Spinal cord (tissue), 9 donors: ENCODE measurements at regions not wholly inside any gene's neighbourhood (a gene's known extent, or its start where the extent isn't known, plus 50 kb on each side); places are given as distances from the start of the nearest gene placed in this dataset.
"Not testable (repeated sequence)": the region's sequence is repeated elsewhere in the genome, so short reads cannot be mapped to it uniquely, and the experiment has no call there.

Source experiments
- DNase-seq, 6 donors: peaks; one replicate each; pipeline versions ENCODE4 v3.0.0 to v3.0.0-alpha.2; 2013 to 2015; ENCODE audit warnings: low spot score in 6 of 6, low read depth in 4 of 6
- H3K27ac ChIP-seq: one replicate; pipeline ENCODE4 v1.5.1; 2013; ENCODE audit warnings: low read depth, low read length, control low read depth
- H3K27me3 ChIP-seq: one replicate; pipeline ENCODE4 v1.6.1; 2013; ENCODE audit warnings: low read length; ENCODE audit not compliant: control insufficient read depth, insufficient read depth
- H3K36me3 ChIP-seq: one replicate; pipeline ENCODE4 v1.6.1; 2013; ENCODE audit warnings: low read length; ENCODE audit not compliant: control insufficient read depth, insufficient read depth
- H3K4me1 ChIP-seq: one replicate; pipeline ENCODE4 v1.6.1; 2013; ENCODE audit warnings: low read length; ENCODE audit not compliant: control insufficient read depth, insufficient read depth
- H3K4me3 ChIP-seq: one replicate; pipeline ENCODE4 v1.5.1; 2013; ENCODE audit warnings: low read depth, low read length, control low read depth
- H3K9me3 ChIP-seq: one replicate; pipeline ENCODE4 v1.6.1; 2013; ENCODE audit warnings: low read length; ENCODE audit not compliant: control insufficient read depth, insufficient read depth
- WGBS: methylation state at CpG from one replicate; pipeline ENCODE4 v1.1.5; 2013; ENCODE audit warnings: missing lambda C conversion rate; ENCODE audit not compliant: insufficient coverage; 5-methylcytosine and 5-hydroxymethylcytosine counted together
- donor health status: healthy.

- not testable (repeated sequence) for DNase-seq, H3K9me3 ChIP-seq, H3K4me3 ChIP-seq, H3K27ac ChIP-seq, H3K4me1 ChIP-seq, H3K36me3 ChIP-seq
- peaks cover 10% of the 10 kb centered on the region for H3K27me3 ChIP-seq
- WGBS: no CpG with 5 or more reads among the region's 4 CpGs
Observed at GRCh38 chrX:74183047-74183446, 120.9 kb upstream of the ZCCHC13 start.

DNA sequence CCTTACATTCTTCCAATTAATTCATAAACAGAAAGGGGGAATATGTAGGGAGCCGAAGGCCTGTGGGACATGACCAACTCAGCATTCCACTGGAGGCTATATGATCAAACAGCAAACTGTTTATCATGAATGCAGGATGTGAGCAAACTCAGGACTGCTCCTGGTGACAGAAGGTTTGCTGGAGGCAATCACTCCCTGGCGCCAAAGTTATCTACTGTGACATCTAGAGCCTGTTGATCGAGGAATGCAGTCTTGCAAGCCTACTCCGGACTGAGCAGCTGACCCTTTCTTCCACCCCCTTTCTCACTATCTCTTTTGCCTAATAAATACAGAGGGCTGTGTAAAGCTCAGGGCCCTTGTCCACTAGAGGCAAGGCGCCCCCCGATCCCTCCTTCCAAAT lies 122.0 kb upstream of the ZCCHC13 start:
- peaks cover 10% of the 10 kb centered on the region for H3K27me3 ChIP-seq
- WGBS: 95% methylated on average over 5 of the region's 6 CpGs

DNA sequence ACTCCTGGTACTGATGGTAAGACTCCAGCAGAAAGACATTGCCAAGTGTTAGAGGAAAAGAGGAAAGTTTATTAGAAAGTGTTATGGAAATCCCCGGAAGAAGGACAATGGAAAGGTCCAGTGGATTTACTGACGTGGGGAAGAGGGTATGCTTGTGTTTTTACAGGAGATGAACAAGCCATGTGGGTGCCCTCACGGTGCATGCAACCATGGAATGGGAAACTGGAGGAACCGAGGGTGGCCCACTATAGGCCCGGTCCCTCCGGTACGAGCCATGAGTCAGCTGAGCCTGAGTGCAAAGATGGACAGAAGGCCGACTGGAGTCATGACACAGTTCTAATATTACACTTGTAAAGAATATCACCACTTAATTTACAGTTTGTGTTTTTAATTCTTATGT lies 123.3 kb upstream of the ZCCHC13 start:
- H3K4me1 ChIP-seq: peaks cover 3% of the 10 kb centered on the region
- 80% methylated on average over 7 of the region's 8 CpGs for WGBS
- H3K9me3 ChIP-seq: no peaks in the 10 kb centered on the region
- H3K36me3 ChIP-seq: no peaks in the 10 kb centered on the region
- H3K4me3 ChIP-seq: no peak overlapping the region
- no peak for DNase-seq
- peaks cover 7% of the 10 kb centered on the region for H3K27me3 ChIP-seq
- H3K27ac ChIP-seq: no peak overlapping the region

More for the DNA sequence above, 122.0 kb upstream of the ZCCHC13 start:
- H3K4me1 ChIP-seq, DNase-seq, H3K36me3 ChIP-seq, H3K4me3 ChIP-seq, H3K27ac ChIP-seq, H3K9me3 ChIP-seq: not testable (repeated sequence)

- peaks cover 7% of the 10 kb centered on the region for H3K27me3 ChIP-seq
Observed at GRCh38 chrX:74179990-74180389, 124.0 kb upstream of the ZCCHC13 start.

GRCh38 chrX:74179499-74179898 lies 124.5 kb upstream of the ZCCHC13 start:
- no peaks in the 10 kb centered on the region for H3K36me3 ChIP-seq
- no peak for DNase-seq
- no peak overlapping the region for H3K4me3 ChIP-seq
- WGBS: 100% methylated on average over 1 of the region's 4 CpGs
- peaks cover 3% of the 10 kb centered on the region for H3K4me1 ChIP-seq
- H3K27me3 ChIP-seq: peaks cover 7% of the 10 kb centered on the region
- H3K9me3 ChIP-seq: no peaks in the 10 kb centered on the region
- no peak overlapping the region for H3K27ac ChIP-seq

More at GRCh38 chrX:74179990-74180389, 124.0 kb upstream of the ZCCHC13 start:
- Histone ChIP-seq H3K9me3 (no peaks in the 10 kb centered on the region), H3K27ac (no peak overlapping the region), H3K4me1 (peaks cover 3% of the 10 kb centered on the region), H3K36me3 (no peaks in the 10 kb centered on the region), H3K4me3 (no peak overlapping the region)
- WGBS: 80% methylated on average over 1 of the region's 3 CpGs
- no peak for DNase-seq

DNA sequence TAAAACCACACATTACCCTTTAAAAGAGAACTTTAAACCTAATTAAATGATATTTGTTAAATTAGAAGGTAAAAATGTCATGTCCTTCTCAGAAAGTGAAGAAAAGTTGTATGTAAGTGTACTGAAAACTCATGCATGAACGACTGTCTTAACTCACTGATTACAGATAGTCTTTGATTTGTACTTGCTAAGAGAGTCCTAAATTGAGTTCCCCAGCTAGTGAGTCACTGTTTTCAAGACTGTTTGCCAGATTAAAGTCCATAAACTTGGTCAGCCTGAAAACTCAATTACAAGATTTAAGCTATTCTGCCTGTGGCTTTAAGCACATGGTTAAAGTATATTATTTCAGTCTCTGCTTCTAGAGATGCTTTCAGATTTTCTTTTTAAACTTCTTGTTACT lies 124.9 kb upstream of the ZCCHC13 start:
- Histone ChIP-seq H3K4me3 (no peak overlapping the region), H3K27ac (no peak overlapping the region), H3K36me3 (no peaks in the 10 kb centered on the region), H3K27me3 (peaks cover 7% of the 10 kb centered on the region), H3K4me1 (peaks cover 3% of the 10 kb centered on the region), H3K9me3 (no peaks in the 10 kb centered on the region)
- peak in 1 of 6 donors; percentile 49 for DNase-seq
- 0% methylated on average over 1 of the region's 1 CpG for WGBS

DNA sequence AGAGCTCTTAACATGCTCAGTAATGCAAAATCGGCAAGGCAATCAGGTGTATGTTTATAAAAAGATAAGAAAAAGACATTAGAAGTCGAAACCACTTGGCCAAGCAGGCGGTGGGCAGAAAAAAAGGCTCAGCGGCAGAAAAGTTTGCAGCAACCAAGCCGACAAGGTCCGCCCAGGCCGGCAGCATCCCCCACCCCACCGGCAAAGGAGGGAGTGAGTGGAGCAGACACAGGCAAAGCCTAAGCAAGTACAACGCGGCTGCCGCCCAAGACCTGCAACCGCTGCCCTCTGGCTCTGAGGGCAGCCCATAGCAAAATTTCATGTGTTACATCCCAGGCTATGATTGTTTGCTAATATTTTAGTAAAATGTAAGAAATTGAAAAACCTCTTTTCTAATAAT lies 125.4 kb upstream of the ZCCHC13 start:
- Histone ChIP-seq H3K4me3 (no peak overlapping the region), H3K27me3 (peaks cover 7% of the 10 kb centered on the region), H3K36me3 (no peaks in the 10 kb centered on the region), H3K9me3 (no peaks in the 10 kb centered on the region), H3K4me1 (peaks cover 3% of the 10 kb centered on the region), H3K27ac (no peak overlapping the region)
- WGBS: 30% methylated on average over 8 of the region's 12 CpGs
- peak in 2 of 6 donors; percentile 3 to 13 for DNase-seq

DNA sequence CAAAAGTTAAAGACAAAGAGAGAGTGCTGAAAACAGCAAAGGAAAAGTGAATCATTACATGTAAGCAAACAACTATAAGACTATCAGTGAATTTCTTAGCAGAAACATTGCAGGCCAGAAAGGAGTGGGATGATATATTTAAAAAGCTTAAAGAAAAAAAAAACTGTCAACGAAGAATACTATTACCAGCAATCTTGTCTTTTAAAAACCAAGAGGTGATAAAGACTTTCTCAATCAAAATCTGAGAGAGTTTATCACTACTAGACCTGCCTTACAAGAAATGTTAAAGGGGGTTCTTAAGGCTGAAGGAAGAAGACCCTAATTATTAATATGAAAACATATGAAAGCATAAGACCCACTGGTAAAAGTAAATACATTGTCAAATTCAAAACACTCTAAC lies 132.5 kb upstream of the ZCCHC13 start:
- Histone ChIP-seq H3K36me3 (no peaks in the 10 kb centered on the region), H3K4me3 (no peak overlapping the region), H3K27ac (no peak overlapping the region), H3K9me3 (peaks cover 5% of the 10 kb centered on the region), H3K4me1 (no peaks in the 10 kb centered on the region), H3K27me3 (no peaks in the 10 kb centered on the region)
- DNase-seq: no peak
- WGBS: no CpG with 5 or more reads among the region's 1 CpG

DNA sequence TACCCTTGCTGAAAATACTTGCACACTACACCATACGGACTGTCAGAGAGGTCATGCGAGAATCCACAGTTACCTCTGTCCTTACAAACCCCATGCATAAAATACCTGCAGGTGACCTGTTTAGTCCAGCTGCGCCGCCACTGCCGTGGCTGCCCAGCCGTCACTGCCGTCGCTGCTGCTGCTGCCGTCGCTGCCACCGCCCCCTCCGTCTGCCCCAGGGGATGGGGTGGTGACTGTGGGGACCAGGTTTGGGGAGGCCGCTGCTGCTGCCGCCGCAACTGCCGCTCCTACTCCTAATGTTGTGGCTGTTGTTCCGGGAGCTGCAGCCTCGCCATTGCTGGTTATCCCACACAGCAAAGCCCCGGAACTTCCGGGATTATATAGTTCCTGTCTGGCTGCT lies 141.8 kb upstream of the ZCCHC13 start:
- no peak overlapping the region for H3K4me3 ChIP-seq
- H3K36me3 ChIP-seq: peaks cover 5% of the 10 kb centered on the region
- no peak overlapping the region for H3K27ac ChIP-seq
- no peaks in the 10 kb centered on the region for H3K4me1 ChIP-seq
- 97% methylated on average over 14 of the region's 20 CpGs for WGBS
- H3K27me3 ChIP-seq: no peaks in the 10 kb centered on the region
- no peaks in the 10 kb centered on the region for H3K9me3 ChIP-seq
- DNase-seq: no peak

- Histone ChIP-seq H3K36me3 (peaks cover 5% of the 10 kb centered on the region), H3K4me1 (no peaks in the 10 kb centered on the region), H3K4me3 (no peak overlapping the region), H3K27ac (no peak overlapping the region), H3K27me3 (no peaks in the 10 kb centered on the region), H3K9me3 (no peaks in the 10 kb centered on the region)
- WGBS: 80% methylated on average over 3 of the region's 3 CpGs
- no peak for DNase-seq
Observed at GRCh38 chrX:74160816-74161215, 143.2 kb upstream of the ZCCHC13 start.
